ENCODE measurements at regions not wholly inside any gene's neighbourhood (a gene's known extent, or its start where the extent isn't known, plus 50 kb on each side); places are given as distances from the start of the nearest gene placed in this dataset.

GRCh38 chr6:48994811-48995210 lies 468.2 kb downstream of the MMUT start:
- no peak for TF ChIP-seq CTCF (IDR thresholded peaks at IDR 0.05)
- TF ChIP-seq POLR2AphosphoS5 (IDR thresholded peaks at IDR 0.05), result no peak
- TF ChIP-seq POLR2A (IDR thresholded peaks at IDR 0.05), result no peak

All from prostate gland (tissue), 2 donors.